ENCODE measurements at regions not wholly inside any gene's neighbourhood (a gene's known extent, or its start where the extent isn't known, plus 50 kb on each side); places are given as distances from the start of the nearest gene placed in this dataset.

GRCh38 chr4:28225689-28226353, 1365.2 kb downstream of the STIM2 start:
- FAIRE-seq (peak; percentile 60), DNase-seq (ENCODE audit: insufficient read length, low spot score) (no peak)
- peak; percentile 32 for TF ChIP-seq CTCF (IDR thresholded peaks at IDR 0.05; ENCODE audit: insufficient read depth, missing control alignments)

GRCh38 chr4:28226962-28227361, 1366.3 kb downstream of the STIM2 start:
- DNase-seq (ENCODE audit: insufficient read length, low spot score), result no peak
- FAIRE-seq, result no peak
- no peak for TF ChIP-seq CTCF (IDR thresholded peaks at IDR 0.05; ENCODE audit: insufficient read depth, missing control alignments)

GRCh38 chr4:28227764-28228163, 1367.1 kb downstream of the STIM2 start:
- DNase-seq (ENCODE audit: insufficient read length, low spot score) (no peak), FAIRE-seq (peak; percentile 21)
- TF ChIP-seq CTCF (IDR thresholded peaks at IDR 0.05; ENCODE audit: insufficient read depth, missing control alignments), result no peak

GRCh38 chr4:28228561-28229491, 1368.2 kb downstream of the STIM2 start:
- TF ChIP-seq CTCF (IDR thresholded peaks at IDR 0.05; ENCODE audit: insufficient read depth, missing control alignments), result no peak
- DNase-seq (ENCODE audit: insufficient read length, low spot score) (no peak), FAIRE-seq (no peak)

GRCh38 chr4:28232376-28232775, 1371.7 kb downstream of the STIM2 start:
- no peak for TF ChIP-seq CTCF (IDR thresholded peaks at IDR 0.05; ENCODE audit: insufficient read depth, missing control alignments)
- DNase-seq (ENCODE audit: insufficient read length, low spot score) (no peak), FAIRE-seq (no peak)

GRCh38 chr4:28232951-28233350, 1372.3 kb downstream of the STIM2 start:
- TF ChIP-seq CTCF (IDR thresholded peaks at IDR 0.05; ENCODE audit: insufficient read depth, missing control alignments), result no peak
- DNase-seq (ENCODE audit: insufficient read length, low spot score) (no peak), FAIRE-seq (no peak)

GRCh38 chr4:28233724-28234123, 1373.1 kb downstream of the STIM2 start:
- DNase-seq (ENCODE audit: insufficient read length, low spot score), result no peak
- no peak for TF ChIP-seq CTCF (IDR thresholded peaks at IDR 0.05; ENCODE audit: insufficient read depth, missing control alignments)
- FAIRE-seq, result no peak
